Fibroblast of skin of left quadriceps (primary cell): ENCODE measurements at regions not wholly inside any gene's neighbourhood (a gene's known extent, or its start where the extent isn't known, plus 50 kb on each side); places are given as distances from the start of the nearest gene placed in this dataset.

Experiments
- DNase-seq, 2 experiments: peaks; one replicate each; pipeline ENCODE4 v3.0.0-alpha.2; 2013; ENCODE audit warnings: low read depth in 2 of 2

DNA sequence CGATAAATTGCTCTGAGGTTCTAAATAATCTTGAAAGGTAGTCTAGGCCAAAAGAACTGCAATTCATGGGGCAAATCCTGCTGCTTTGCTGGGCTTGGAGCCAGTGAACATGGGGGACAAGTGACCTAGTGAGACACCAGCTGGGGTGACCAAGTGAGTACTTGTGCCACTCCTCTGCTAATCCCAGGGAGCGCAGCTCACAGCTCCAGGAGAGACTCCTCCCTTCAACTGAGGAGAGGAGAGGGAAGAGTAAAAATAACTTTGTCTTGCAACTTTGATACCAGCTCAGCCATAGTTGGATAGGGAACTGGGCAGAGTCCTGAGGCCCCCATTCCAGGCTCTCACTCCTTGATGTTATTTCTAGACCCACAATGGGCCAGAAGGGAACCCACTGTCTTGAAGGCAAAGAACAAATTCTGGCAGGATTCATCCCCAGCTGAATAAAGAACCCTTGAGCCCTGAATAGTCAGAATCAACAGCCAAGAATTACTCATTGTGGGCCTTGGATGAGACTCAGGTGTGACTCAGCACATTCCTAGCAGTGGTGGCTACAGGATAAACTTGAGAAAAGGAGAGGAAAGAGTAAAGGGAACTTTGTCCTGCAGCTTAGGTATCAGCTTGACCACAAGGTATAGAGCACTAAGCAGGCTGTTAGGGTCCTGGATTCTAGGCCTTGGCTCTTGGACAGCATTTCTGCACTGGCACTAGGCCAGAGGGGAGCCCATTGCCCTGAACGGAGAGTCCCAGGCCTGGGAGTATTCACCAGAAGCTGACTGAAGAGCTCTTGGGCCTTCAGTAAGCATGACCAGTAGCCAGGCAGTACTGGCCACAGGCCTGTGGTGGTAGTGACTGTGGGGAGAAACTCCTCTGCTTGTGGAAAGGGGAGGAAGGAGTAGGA lies 288.3 kb upstream of the CDH18 start:
- DNase-seq, result peak; percentile 54 to 58

DNA sequence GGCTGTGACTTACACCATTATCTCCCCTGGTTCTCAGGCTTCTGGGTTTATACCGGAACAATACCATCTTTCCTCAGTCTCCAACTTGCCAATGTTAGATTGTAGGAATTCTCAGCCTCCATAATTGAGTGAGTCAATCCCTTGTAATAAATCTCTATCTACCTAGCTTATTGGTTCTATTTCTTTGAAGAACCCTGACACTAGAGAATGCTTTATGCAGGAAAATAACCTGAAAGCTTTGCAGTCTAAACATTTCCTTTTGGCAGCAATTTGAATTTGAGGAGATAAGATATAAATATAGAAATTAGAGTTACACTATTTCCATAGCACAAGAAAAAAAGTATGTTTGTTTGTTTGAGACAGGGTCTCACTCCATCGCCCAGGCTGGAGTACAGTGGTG lies 278.1 kb upstream of the CDH18 start:
- DNase-seq, result no peak

DNA sequence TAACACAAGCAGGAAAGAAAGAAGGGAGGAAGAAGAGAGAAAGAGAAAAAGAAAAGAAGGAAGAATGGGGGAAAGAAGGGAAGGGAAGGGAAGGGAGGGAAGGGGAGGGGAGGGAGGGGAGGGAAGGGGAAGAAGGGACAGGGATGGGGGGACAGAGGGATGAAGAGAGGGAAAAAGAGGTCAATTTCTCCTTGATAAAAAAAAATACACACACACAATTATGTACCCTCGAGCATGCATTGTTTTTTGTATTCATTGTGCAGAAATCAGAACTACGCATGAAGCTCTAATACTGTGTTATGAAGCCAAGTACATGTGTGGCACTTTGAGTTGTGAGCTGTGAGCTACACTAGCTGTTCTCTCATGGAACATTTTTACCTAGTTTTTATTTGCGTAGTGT lies 274.9 kb upstream of the CDH18 start:
- DNase-seq, result no peak

DNA sequence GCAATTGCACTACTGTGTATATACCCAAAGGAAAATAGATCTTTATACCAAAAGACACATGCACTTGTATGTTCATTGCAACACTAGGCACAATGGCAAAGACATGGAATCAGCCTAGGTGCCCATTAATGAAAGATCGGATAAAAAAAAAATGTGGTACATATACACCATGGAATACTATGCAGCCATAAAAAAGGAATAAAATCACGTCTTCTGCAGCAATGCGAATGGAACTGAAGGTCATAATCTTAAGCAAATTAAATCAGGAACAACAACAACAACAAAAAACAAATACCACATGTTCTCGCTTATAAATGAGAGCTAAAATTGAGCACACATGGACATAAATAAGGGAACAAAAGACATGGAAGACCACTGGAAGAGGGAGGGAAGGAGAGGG lies 266.7 kb upstream of the CDH18 start:
- no peak for DNase-seq

DNA sequence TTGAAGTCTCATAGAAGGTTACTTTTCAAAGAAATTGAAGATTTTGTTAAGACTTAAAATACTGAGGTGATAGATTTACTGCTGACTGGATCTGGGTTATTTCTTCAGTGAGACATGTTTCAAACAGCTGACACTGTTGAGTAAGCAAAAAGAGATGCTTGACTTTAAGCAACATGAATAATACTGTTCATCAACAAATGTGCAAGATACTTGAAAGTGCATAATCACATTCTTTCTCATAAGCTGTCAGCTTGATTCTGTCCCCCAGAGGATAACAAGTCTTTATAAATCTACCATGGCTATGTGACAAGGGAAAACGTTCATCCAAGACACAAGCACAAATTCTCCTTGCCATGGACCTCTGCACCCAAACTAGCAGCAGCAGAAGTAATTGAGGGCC lies 260.1 kb upstream of the CDH18 start:
- no peak for DNase-seq

DNA sequence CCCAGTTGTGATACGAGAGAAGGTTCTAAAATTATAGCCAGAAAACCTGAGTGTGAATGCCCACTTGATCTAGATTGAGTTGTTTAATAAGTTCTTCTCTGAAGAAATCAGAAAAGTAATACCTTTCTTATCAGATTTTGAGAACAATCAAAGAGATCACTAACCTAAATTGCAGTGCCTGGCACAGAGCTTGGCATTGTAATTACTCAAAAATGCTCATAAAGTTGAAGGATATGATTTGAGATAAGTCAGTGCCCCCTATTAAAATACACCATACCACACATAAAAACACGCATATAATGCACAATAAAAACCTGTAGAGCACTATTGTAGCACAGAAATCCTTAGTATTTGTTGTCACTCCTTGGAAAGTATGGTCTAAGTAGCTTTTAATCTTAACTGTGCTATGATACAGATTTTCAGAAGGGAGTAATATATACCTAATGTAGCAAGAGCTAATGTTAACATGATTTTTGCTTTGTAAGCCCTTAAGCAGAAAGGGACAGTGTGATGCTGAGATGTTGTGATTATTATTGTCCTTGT lies 257.5 kb upstream of the CDH18 start:
- DNase-seq, result no peak

DNA sequence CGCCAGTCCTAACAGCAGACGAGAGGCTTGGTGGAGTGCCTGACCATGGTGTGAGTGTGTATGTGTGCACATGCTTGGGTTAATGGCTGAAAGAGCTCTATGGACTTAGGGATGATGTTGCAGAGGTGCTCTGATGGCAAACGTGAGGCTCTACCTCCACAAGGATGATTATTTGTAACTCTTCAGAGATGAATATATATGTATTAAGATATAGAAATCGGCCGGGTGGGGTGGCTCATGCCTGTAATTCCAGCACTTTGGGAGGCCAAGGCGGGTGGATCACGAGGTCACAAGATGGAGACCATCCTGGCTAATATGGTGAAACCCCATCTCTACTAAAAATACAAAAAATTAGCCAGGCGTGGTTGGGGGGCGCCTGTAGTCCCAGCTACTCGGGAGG lies 253.4 kb upstream of the CDH18 start:
- DNase-seq, result no peak

DNA sequence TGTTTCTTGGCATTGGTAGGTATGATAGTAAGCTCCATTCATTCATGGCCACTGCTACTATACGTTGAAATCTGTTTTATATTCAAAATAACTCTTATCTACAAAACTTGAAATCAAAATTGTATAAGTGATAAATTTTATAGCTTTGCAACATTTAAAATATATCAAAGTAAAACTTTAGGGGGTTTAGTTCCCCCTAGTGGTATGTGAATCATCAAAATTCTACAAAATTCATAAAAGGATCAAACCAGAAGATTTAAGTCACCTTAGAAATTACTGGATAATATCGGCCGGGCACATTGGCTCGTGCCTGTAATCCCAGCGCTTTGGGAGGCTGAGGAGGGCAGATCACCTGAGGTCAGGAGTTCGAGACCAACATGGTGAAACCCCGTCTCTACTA lies 243.0 kb upstream of the CDH18 start:
- no peak for DNase-seq

DNA sequence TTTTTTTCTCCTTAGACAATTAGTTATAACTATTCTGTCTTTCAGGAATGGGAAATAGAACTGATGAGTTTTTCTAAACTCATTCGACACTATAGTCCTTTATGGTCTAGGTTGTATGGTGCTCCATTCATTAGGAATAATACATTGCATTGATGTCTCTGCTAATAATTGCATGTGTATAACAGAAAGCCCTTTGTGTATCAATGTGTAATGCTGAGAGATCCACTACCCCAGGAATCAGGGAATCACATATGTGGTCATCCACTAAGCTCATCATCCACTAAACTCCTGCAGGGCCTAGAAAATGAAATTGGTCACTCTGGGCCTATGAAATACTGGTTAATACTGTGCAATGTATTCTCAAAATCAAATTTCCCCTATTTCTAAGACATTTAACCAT lies 242.0 kb upstream of the CDH18 start:
- DNase-seq, result no peak

DNA sequence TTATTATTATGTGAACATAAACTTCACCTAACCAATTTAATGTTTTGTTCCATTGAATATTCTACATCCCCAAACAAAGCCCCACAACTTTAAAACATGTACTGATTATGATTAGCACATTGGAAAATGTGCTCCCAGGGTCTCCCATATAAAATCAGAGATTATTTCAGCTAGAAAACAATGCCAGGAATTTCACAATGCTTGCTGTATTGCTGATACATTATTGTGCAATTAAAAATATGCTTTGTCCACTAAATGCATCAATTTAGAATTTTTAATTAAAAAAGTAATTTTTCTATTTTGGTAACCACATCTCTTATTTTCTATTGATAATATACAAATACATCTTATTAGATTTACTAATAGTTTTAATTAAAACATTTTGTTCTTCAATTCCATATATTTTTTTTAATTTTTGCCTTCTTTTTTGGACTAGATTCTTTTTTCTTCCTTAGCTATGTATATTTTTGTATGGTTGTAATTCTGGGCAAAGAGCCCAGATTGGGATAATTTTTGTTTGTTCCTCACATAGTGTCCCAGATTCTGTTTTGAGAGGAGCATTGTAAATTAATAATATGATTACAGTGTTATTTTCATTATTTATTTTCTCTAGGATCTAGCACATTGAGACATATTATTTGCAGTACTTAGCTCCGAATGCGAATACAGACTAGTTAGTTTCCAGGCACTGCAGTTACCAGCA lies 241.5 kb upstream of the CDH18 start:
- no peak for DNase-seq

DNA sequence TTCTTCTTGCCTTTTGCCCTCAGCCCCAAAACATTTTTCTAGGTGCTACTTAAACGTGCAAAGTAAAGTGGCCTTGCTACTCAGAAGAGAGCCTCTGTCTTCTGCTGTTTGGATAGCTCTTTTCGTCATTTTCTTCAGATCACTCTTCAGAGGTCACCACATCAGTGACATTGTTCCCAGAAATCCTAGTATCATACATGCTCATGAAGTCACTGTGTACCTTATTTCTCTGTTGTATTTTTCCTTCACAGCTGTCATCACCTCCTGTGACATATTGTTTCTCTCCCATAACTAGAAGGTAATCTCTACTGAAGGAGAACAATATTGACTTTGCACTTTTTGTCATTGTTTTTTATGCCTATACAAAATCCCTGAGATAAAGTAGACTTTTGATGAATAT lies 237.0 kb upstream of the CDH18 start:
- DNase-seq, result no peak

DNA sequence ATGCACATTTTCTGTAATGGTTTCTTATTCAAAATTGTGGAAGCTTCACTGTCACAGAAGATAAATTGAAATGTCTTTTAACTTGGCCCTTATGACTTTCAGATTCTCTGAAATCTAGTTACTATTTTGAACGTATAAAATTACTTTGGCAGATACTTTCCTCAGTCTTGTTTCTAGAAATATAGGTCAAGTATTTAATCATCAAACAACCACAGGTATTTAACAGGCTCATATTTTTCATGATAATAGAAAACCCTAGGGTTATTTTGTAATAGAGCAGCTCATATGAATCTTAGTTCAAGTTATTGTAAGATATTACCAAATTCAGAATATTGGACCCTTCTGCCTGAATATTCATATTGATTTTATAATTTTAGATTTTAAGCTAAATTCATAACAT lies 236.0 kb upstream of the CDH18 start:
- no peak for DNase-seq

DNA sequence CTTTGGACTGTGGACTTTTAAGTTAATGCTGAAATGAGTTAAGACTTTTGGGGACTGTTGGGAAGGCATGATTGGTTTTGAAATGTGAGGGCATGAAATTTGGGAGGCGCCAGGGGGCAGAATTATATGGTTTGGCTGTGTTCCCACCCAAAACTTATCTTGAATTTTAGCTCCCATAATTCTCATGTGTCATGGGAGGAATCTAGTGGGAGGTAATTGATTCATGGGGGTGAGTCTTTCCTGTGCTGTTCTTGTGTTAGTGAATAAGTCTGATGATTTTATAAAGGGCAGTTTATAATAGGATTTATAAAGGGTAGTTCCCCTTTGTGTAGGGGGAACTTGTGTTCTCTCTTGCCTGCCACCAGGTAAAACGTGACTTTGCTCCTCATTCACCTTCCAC lies 235.5 kb upstream of the CDH18 start:
- no peak for DNase-seq

DNA sequence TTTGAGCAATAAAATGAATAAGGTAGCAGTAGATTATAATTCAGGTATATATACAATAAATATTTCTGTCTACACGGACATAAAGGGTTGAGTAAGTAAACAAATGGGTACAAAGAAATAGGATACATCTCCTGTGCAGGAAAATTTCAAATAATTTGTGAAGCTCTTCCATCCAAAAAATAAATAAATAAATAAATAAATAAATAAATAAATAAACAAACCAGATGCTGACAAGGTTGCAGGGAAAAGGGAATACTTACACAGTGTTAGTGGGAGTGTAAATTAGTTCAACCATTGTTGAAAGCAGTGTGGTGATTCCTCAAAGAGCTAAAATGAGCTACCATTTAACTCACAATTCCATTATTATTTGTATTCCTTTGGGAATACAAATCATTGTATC lies 227.3 kb upstream of the CDH18 start:
- no peak for DNase-seq

DNA sequence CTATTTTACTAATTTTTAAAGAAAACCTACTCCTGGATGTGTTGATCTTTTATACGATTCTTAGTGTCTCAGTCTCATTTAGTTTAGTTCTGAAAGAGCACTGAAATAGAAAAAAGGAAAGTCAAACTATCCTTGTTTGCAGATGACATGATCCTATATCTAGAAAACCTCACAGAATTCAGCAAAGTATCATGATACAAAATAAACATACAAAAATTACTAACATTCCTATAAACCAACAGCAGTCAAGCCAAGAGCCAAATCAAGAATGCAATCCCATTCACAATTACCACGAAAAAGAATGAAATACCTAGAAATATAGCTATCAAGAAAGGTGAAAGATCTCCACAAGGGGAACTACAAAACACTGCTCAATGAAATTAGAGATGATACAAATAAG lies 225.8 kb upstream of the CDH18 start:
- DNase-seq, result no peak

DNA sequence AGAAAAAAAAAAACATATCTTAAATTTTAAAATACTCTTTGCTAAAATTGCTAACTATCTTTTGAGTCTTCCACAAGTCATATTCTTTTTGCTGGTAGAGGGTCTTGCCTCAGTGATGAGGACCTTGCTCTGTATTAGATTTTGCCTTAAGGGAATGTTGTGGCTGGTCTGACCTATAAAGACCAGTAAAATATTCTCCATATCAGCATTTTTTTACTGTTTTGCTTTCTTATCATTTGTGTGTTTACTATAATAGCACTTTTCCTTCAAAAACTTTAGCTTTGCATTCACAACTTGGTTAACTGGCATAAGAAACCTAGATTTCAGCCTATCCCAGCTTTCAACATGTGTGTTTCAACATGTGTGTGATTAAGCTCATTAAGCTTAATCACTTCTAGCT lies 224.7 kb upstream of the CDH18 start:
- no peak for DNase-seq

DNA sequence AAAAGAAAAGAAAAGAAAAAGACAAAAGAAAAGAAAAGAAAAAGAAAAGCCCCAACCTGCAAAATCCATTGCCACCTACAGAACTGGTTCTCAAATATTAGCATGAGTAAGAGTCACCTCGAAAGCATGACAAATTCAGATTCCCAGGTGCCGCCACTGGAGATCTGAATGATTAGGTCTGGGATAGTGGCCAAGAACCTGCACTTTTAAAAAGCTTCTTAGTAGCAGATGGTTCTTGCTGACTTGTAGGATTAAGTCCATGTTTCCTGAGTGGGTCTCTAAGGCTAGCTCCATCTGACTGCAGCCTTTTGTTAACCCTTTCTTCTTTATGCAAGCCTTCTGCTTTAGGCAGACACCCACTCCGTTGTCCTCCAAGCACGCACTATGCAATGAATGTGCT lies 178.5 kb upstream of the CDH18 start:
- DNase-seq, result no peak

DNA sequence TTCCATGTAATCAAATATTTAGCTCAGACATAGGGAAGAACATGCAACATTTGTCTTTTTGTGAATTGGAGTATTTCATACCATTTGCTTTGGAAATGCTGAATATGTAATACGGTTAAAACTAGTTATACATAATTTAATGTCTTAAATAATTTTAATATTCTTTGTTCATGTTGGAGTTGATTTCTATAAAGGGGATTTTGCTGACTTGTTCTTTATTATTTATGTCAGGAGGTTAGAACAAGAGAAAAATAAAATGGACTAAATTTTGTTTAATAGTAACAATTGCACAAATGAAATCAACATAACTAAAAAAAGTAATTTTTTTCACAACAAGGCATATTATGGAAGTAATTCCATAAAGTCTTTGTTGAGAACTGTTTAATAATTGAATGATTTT lies 170.0 kb upstream of the CDH18 start:
- no peak for DNase-seq

DNA sequence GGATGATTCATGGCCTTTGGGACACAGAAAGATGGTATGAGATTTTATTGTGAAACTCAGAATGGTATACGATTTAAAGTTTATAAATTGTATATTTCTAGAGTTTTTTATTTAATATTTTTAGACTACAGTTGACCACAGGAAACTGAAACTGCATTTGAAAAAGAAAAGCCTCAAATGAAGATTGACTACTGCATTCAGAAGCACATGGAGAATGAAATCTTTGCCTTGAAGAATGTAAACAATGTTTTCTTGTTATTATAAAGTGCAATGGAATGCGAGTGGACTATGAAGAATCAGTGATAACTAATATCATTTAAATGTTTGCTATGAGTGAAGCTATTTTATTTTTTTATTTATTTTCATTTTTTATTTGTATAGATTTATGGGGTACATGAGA lies 169.1 kb upstream of the CDH18 start:
- no peak for DNase-seq

DNA sequence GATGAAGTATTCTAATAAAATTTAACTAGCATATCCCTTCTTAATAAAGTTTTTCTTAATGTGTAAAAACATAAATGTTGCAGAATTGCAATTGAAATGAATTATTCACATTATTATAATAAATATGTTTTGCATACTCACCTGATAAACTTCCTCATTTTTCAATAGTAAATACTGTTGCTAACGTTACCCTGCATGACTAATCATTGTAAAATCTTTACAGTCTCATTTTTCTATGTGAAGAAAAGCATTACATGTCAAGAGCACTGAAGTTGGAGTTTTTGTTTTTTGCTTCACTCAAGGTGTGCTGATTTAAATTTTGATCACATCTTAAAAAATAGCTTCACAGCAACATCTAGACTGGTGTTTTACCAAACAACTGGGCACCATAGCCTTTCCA lies 157.2 kb upstream of the CDH18 start:
- DNase-seq, result no peak

DNA sequence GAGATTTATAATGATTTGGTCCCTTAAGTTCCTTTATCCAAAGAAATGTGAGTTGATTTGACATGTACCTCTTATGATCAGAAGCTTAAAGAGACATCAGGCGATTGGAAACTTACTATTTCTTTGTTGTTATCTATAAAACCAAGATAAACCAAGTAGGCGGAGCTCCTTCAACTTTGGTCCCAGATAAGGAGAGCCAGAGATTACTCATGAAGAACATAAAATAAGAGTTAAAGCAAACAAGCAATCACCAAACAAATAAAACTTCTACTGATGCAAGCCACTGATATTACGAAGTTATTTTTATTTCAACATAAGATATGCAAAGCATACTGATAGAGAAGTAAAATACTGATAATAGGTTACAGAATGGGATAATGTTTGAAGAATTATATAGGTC lies 141.5 kb upstream of the CDH18 start:
- DNase-seq, result no peak

DNA sequence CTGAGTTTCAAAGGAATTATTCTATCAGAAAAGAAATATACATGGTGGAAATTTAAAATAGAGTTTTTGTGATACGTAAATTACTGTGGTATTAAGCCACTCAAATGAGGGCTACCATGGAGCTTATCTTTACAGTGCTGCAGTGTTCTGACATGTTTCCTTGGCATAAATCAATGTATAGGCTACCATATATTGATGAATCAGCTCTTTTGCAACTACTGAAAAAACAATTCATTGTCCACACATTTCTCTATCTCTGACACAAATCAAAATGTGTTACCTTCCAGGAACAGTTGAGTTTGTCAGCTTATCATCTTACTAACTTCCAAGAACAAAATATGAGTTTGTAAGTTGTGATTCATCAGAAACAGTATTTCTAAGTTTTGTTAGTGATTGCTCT lies 140.3 kb upstream of the CDH18 start:
- no peak for DNase-seq

DNA sequence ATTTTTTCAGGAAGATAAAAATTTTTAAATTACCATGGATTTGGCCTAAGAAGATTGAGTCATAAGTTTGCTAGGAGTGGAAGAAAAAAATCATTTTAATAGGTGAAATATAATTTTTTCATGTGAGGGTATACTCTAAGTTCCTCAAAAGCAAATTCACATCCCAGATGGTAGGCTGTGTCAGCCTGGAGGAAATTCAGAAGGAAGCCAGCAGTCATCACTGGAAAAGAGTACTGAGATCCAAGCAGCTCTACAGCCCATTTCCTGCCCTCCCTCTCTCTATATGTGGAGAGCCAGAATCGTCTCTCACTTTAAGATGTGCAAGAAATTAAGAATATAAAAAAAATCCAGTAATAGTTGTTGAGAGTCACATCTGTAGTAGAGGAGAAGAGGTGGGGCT lies 126.5 kb upstream of the CDH18 start:
- no peak for DNase-seq
